ENCODE measurements at regions not wholly inside any gene's neighbourhood (a gene's known extent, or its start where the extent isn't known, plus 50 kb on each side); places are given as distances from the start of the nearest gene placed in this dataset.
"Not testable (repeated sequence)": the region's sequence is repeated elsewhere in the genome, so short reads cannot be mapped to it uniquely, and the experiment has no call there.

DNA sequence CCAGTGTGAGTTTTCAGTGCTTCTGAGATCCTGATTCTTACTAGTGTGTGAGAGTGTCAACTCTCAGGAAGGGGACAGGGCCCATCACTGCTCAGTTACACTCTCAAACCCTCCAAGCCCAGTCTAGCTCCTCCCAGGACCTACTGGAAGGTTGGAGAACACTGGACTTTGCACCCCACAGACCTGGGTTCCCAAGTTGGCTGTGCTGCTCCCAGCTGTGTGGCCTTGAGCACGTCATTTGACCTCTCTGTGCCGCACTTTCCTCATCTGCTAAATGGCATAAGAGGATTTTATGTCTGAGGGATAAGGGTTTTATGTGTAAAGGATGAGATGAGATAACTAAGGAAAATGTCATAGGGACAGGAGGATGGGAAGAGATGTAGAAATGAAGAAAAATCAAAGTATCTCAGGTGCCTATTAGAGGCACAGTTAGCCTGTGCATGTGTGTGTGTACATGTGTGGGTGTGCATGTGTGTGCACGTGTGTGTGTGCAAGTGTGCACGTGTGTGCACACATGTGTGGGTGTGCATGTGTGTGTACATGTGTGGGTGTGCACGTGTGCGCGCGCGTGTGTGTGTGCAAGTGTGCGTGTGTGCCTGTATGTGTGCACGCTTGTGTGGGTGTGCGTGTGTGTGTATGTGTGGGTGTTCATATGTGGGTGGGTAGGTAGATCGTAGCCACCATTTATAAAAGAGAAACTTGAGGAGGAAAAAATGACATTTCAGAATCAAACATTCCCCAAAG lies 108.0 kb upstream of the GRK3 start:
- not testable (repeated sequence) for DNase-seq (ENCODE audit: low spot score)

DNA sequence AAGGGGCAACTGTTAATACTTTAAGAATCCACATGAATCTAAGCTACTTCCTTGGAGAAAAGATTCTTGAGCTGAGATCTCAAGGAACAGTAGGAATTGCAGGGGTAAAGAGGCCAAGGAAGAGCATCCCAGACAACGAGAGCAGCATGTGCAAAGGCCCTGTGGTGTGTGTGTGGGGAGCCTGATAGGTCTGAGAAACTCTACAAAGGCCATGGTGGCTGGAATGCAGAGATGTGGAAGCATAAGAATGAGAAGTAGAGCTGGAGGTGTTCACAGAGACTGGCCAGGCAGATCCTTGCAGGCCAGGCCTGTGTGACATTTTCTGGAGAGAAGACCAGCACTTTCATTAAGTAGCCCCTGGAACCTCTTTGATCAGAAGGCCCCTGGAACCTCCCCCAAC lies 105.8 kb upstream of the GRK3 start:
- not testable (repeated sequence) for DNase-seq (ENCODE audit: low spot score)

DNA sequence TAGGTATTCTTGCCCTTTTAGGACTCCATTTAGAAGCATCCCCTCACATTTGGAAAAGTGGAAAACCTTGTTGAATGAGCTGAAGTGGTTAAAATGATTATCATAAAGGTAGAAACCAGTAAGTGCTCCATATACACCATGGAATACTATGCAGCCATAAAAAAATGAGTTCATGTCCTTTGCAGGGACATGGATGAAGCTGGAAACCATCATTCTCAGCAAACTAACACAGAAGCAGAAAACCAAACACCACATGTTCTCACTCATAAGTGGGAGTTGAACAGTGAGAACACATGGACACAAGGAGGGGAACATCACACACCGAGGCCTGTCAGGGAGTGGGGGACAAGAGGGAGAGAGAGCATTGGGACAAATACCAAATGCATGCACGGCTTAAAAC lies 103.8 kb upstream of the GRK3 start:
- DNase-seq (ENCODE audit: low spot score) = not testable (repeated sequence)

DNA sequence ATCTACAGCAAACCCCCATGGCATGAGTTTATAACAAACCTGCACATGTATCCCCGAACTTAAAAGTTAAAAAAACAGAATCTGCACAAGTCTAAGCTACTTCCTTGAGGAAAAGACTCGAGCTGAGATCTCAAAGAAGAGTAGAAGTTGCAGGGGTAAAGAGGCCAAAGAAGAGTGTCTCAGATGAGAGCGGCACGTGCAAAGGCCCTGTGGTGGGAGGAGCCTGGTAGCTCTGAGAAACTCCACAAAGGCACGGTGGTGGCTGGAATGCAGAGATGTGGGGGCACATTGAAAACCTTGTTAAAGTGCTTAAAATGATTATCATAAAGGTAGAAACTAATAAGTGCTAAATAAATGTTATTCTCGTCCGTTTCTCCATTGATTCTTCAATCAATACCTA lies 103.2 kb upstream of the GRK3 start:
- no peak for DNase-seq (ENCODE audit: low spot score)

- DNase-seq (ENCODE audit: low spot score) = peak; percentile 91
These were observed 101.8 kb upstream of the GRK3 start for GRCh38 chr22:25462474-25463346.

- DNase-seq (ENCODE audit: low spot score) = not testable (repeated sequence)
These were observed 101.2 kb upstream of the GRK3 start for GRCh38 chr22:25463347-25463628.

- DNase-seq (ENCODE audit: low spot score) = not testable (repeated sequence)
These were observed 100.1 kb upstream of the GRK3 start for GRCh38 chr22:25464326-25464725.

DNA sequence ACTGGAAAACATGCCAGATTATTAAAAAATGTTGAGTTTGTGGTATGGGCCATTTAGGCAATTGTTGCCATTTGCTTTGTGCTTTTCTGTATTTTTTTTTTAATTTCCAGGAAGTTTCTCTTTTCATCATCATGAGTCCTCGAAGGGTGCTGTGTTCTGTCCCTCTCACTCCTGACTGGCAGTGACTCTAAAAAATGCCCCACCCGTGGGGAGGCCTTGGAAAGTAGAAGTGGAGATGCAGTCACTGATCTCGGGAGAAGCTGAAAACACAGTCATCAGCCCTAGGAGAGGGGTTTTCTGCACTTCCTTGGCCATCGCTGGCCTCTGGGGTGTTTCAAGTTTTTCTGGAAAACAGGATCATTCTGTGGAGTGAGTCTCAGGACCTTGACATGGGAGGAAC lies 98.5 kb upstream of the GRK3 start:
- no peak for DNase-seq (ENCODE audit: low spot score)

- DNase-seq (ENCODE audit: low spot score) = no peak
These were observed 92.1 kb upstream of the GRK3 start for GRCh38 chr22:25472382-25472781.

GRCh38 chr22:25475257-25476022 lies 89.0 kb upstream of the GRK3 start:
- DNase-seq (ENCODE audit: low spot score) = no peak

GRCh38 chr22:25477358-25477757 lies 87.1 kb upstream of the GRK3 start:
- no peak for DNase-seq (ENCODE audit: low spot score)

DNA sequence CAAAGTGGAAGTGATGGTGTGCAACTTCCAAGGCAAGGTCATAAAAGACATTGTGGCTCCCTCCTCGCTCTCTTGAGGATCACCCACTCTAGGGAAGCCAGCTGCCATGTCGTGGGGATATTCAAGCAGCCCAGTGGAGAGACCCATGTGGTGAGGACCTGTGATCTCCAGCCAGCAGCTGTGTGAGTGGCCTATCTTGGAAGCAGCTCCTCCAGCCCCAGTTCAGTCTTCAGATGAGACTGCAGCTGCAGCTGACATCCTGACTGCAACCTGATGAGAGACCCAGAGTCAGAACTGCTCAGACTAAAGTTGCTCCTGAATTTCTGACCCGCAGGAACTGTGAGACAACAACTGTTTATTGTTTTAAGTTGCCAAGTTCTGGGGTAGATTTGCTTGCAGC lies 86.4 kb upstream of the GRK3 start:
- no peak for DNase-seq (ENCODE audit: low spot score)

- DNase-seq (ENCODE audit: low spot score) = no peak
These were observed 85.9 kb upstream of the GRK3 start for GRCh38 chr22:25478528-25478927.

- not testable (repeated sequence) for DNase-seq (ENCODE audit: low spot score)
These were observed 83.6 kb upstream of the GRK3 start for GRCh38 chr22:25480868-25481267.

GRCh38 chr22:25482091-25482760 lies 82.2 kb upstream of the GRK3 start:
- DNase-seq (ENCODE audit: low spot score) = no peak

GRCh38 chr22:25482868-25483639 lies 81.4 kb upstream of the GRK3 start:
- no peak for DNase-seq (ENCODE audit: low spot score)

- DNase-seq (ENCODE audit: low spot score) = no peak
These were observed 80.5 kb upstream of the GRK3 start for GRCh38 chr22:25483931-25484330.

DNA sequence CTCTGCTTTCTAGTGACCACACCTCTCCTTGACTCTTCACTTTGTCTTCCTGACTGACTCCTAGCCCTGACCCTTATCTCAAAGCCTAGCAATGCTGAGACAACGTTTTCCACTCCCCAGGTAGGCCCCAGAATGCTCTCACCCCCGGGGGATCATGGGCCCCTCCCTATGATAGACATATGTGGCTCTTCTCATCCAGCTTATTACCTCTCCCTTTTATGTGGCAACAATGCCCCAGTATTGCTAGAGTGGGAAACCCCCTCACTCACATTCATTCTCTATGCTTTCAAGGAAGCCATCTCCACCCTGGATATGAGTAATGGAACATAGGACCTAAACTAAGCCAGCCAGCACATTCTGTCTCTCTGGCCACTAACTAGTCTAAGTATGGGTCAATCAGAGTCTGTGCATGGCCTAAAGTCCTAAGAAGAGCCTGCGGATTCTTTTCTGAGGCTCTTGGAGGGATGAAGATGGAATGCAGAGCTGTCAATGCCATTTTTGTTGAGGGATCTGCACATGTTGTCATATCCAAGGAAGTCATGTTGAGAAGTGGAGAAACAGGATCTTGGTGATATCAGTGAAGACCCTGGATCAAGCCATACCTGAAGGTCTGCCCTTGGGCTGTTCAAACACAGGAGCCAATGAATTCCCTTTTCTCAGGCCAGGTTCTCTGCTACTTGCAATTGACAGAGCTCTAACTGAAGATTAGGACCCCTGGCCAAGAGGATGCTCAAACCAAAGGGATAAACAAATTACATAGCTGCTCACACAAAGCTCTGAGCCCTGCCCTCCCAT lies 79.8 kb upstream of the GRK3 start:
- no peak for DNase-seq (ENCODE audit: low spot score)

GRCh38 chr22:25485626-25486545 lies 78.6 kb upstream of the GRK3 start:
- DNase-seq (ENCODE audit: low spot score) = no peak

- DNase-seq (ENCODE audit: low spot score) = no peak
These were observed 77.0 kb upstream of the GRK3 start for GRCh38 chr22:25487508-25487907.
